Activated CD4-positive, alpha-beta T cell treated with anti-CD3 and anti-CD28 coated beads for 4 hours (primary cell): ENCODE measurements at regions not wholly inside any gene's neighbourhood (a gene's known extent, or its start where the extent isn't known, plus 50 kb on each side); places are given as distances from the start of the nearest gene placed in this dataset.
"Not testable (repeated sequence)": the region's sequence is repeated elsewhere in the genome, so short reads cannot be mapped to it uniquely, and the experiment has no call there.

ENCODE experiments used
- DNase-seq, 2 donors: peaks; one replicate each; pipeline ENCODE4 v3.0.0-alpha.2; 2020

- DNase-seq = no peak
Measured at GRCh38 chr13:66237411-66238062, 992.6 kb downstream of the PCDH9 start.

- DNase-seq = no peak
Measured at GRCh38 chr13:66234159-66234558, 996.0 kb downstream of the PCDH9 start.

GRCh38 chr13:66231958-66232357 is 998.2 kb downstream of the PCDH9 start:
- not testable (repeated sequence) for DNase-seq

- DNase-seq = no peak
Measured at GRCh38 chr13:66225072-66225471, 1005.1 kb downstream of the PCDH9 start.

- no peak for DNase-seq
Measured at GRCh38 chr13:66224663-66225062, 1005.5 kb downstream of the PCDH9 start.

- no peak for DNase-seq
Measured at GRCh38 chr13:66222926-66223325, 1007.2 kb downstream of the PCDH9 start.

- DNase-seq = no peak
Measured at GRCh38 chr13:66222127-66222526, 1008.0 kb downstream of the PCDH9 start.

- DNase-seq = no peak
Measured at GRCh38 chr13:66219506-66219905, 1010.6 kb downstream of the PCDH9 start.

- no peak for DNase-seq
Measured at GRCh38 chr13:66218583-66218982, 1011.6 kb downstream of the PCDH9 start.

GRCh38 chr13:66216728-66217127 is 1013.4 kb downstream of the PCDH9 start:
- DNase-seq = no peak

GRCh38 chr13:66214467-66214866 is 1015.7 kb downstream of the PCDH9 start:
- no peak for DNase-seq

- DNase-seq = no peak
Measured at GRCh38 chr13:66212511-66212910, 1017.6 kb downstream of the PCDH9 start.

GRCh38 chr13:66210677-66211076 is 1019.5 kb downstream of the PCDH9 start:
- no peak for DNase-seq

GRCh38 chr13:66208589-66208988 is 1021.5 kb downstream of the PCDH9 start:
- no peak for DNase-seq

- DNase-seq = no peak
Measured at GRCh38 chr13:66207610-66208009, 1022.5 kb downstream of the PCDH9 start.

- no peak for DNase-seq
Measured at GRCh38 chr13:66205807-66206206, 1024.3 kb downstream of the PCDH9 start.

- no peak for DNase-seq
Measured at GRCh38 chr13:66200555-66200954, 1029.6 kb downstream of the PCDH9 start.

- no peak for DNase-seq
Measured at GRCh38 chr13:66195238-66195637, 1034.9 kb downstream of the PCDH9 start.

- no peak for DNase-seq
Measured at GRCh38 chr13:66189986-66190385, 1040.2 kb downstream of the PCDH9 start.

GRCh38 chr13:66180836-66181235 is 1049.3 kb downstream of the PCDH9 start:
- DNase-seq = no peak

GRCh38 chr13:66171920-66172319 is 1058.2 kb downstream of the PCDH9 start:
- no peak for DNase-seq

GRCh38 chr13:66162470-66162869 is 1067.7 kb downstream of the PCDH9 start:
- DNase-seq = no peak

GRCh38 chr13:66159511-66159910 is 1070.6 kb downstream of the PCDH9 start:
- no peak for DNase-seq

- no peak for DNase-seq
Measured at GRCh38 chr13:66154976-66155375, 1075.2 kb downstream of the PCDH9 start.

GRCh38 chr13:66154354-66154753 is 1075.8 kb downstream of the PCDH9 start:
- DNase-seq = no peak
